Panc1 (cell line): ENCODE measurements at regions not wholly inside any gene's neighbourhood (a gene's known extent, or its start where the extent isn't known, plus 50 kb on each side); places are given as distances from the start of the nearest gene placed in this dataset.

ENCODE experiments used
- POLR2AphosphoS5 ChIP-seq: IDR thresholded peaks from 2 replicates; pipeline ENCODE4 v1.6.1; 2012; ENCODE audit warnings: mild to moderate bottlenecking, low read depth, low read length, moderate library complexity
- TF ChIP-seq, protein P1 (sequence below): fragments of 450-650 bp; IDR thresholded peaks from 2 replicates; pipeline ENCODE4 v1.5.1; 2017; ENCODE audit warnings: mild to moderate bottlenecking

DNA sequence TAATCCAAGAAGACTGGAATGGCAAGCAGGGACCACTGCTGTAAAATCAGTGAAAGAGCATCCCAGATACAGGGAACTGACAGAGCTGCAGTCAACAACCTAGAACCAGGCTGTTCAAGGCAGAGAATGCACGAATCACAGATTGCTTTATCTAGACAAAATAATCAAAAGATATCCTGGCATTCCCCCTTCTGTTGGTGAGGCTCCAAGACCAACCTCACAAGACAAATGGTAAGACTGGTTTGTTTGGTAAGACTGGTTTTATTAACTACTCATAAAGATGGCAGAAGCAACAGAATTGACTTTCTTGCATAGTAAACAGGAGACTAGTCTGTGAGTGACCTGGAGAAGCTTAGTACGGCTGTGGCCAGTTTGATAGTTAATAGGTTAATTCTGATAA is 88.8 kb upstream of the AHI1 start:
- TF ChIP-seq, protein P1, sequence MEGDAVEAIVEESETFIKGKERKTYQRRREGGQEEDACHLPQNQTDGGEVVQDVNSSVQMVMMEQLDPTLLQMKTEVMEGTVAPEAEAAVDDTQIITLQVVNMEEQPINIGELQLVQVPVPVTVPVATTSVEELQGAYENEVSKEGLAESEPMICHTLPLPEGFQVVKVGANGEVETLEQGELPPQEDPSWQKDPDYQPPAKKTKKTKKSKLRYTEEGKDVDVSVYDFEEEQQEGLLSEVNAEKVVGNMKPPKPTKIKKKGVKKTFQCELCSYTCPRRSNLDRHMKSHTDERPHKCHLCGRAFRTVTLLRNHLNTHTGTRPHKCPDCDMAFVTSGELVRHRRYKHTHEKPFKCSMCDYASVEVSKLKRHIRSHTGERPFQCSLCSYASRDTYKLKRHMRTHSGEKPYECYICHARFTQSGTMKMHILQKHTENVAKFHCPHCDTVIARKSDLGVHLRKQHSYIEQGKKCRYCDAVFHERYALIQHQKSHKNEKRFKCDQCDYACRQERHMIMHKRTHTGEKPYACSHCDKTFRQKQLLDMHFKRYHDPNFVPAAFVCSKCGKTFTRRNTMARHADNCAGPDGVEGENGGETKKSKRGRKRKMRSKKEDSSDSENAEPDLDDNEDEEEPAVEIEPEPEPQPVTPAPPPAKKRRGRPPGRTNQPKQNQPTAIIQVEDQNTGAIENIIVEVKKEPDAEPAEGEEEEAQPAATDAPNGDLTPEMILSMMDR = no peak
- no peak for TF ChIP-seq POLR2AphosphoS5
